Nephron (organoid): ENCODE measurements at regions not wholly inside any gene's neighbourhood (a gene's known extent, or its start where the extent isn't known, plus 50 kb on each side); places are given as distances from the start of the nearest gene placed in this dataset.
A peak's percentile ranks its signal among the peaks of the same experiment; 100 is the strongest.

Source experiments
- H3K27ac Mint-ChIP-seq, 3 experiments: 2 replicates each; pipeline ENCODE4 v1.8.0; 2020; ENCODE audit warnings: mixed read lengths in 3 of 3, mild to moderate bottlenecking in 2 of 3, moderate library complexity in 1 of 3
- H3K27me3 Mint-ChIP-seq: 2 replicates; pipeline ENCODE4 v1.8.0; 2021; ENCODE audit warnings: low read depth, mild to moderate bottlenecking, moderate library complexity, mixed read lengths
- H3K36me3 Mint-ChIP-seq: 2 replicates; pipeline ENCODE4 v1.8.0; 2020; ENCODE audit warnings: low read depth, mixed read lengths
- H3K4me1 Mint-ChIP-seq: 2 replicates; pipeline ENCODE4 v1.8.0; 2020; ENCODE audit warnings: mixed read lengths
- H3K4me3 Mint-ChIP-seq, 3 experiments: 2 replicates each; pipeline ENCODE4 v1.8.0; 2020; ENCODE audit warnings: mild to moderate bottlenecking in 3 of 3, mixed read lengths in 3 of 3, moderate library complexity in 2 of 3
- H3K9me3 Mint-ChIP-seq: 2 replicates; pipeline ENCODE4 v1.8.0; 2020; ENCODE audit warnings: mixed read lengths
- TF ChIP-seq, protein P1 (sequence below), 3 experiments: fragments of 200-600 bp; sonication (generic); IDR thresholded peaks; one replicate each; pipeline ENCODE4 v1.5.0; 2021; ENCODE audit warnings: antibody characterized with exemption in 3 of 3; ENCODE audit not compliant: unreplicated experiment in 3 of 3

DNA sequence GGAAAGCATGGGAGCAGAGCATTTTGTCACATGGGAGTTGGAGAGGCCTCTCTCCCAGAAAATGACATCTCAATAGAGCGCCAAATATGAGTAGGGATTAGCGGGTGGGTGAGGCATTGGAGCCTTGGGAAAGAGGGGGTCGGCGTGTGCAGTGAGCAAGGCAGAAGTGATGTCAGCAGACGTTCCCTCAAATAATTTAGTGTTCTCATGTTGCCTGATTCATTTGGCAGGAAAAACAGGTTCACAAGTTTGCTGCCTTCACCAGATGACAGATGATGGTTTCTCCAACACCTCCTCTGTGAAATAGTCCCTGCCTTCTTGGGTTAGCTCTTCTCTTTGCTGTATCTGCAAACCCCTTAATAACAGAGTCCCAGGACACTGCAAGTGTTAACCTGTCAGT lies 118.5 kb upstream of the ARHGAP20 start:
- no peaks in the 10 kb centered on the region for H3K27me3 Mint-ChIP-seq
- H3K36me3 Mint-ChIP-seq, result no peaks in the 10 kb centered on the region
- H3K4me1 Mint-ChIP-seq, result peaks cover 24% of the 10 kb centered on the region
- TF ChIP-seq, protein P1, sequence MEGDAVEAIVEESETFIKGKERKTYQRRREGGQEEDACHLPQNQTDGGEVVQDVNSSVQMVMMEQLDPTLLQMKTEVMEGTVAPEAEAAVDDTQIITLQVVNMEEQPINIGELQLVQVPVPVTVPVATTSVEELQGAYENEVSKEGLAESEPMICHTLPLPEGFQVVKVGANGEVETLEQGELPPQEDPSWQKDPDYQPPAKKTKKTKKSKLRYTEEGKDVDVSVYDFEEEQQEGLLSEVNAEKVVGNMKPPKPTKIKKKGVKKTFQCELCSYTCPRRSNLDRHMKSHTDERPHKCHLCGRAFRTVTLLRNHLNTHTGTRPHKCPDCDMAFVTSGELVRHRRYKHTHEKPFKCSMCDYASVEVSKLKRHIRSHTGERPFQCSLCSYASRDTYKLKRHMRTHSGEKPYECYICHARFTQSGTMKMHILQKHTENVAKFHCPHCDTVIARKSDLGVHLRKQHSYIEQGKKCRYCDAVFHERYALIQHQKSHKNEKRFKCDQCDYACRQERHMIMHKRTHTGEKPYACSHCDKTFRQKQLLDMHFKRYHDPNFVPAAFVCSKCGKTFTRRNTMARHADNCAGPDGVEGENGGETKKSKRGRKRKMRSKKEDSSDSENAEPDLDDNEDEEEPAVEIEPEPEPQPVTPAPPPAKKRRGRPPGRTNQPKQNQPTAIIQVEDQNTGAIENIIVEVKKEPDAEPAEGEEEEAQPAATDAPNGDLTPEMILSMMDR (IDR thresholded peaks at IDR 0.05; ENCODE audit: unreplicated experiment in 3 of 3), result no peak
- peak overlapping the region in 1 of 3 experiments; percentile 58 for H3K27ac Mint-ChIP-seq
- no peak overlapping the region for H3K4me3 Mint-ChIP-seq
- H3K9me3 Mint-ChIP-seq, result no peaks in the 10 kb centered on the region

DNA sequence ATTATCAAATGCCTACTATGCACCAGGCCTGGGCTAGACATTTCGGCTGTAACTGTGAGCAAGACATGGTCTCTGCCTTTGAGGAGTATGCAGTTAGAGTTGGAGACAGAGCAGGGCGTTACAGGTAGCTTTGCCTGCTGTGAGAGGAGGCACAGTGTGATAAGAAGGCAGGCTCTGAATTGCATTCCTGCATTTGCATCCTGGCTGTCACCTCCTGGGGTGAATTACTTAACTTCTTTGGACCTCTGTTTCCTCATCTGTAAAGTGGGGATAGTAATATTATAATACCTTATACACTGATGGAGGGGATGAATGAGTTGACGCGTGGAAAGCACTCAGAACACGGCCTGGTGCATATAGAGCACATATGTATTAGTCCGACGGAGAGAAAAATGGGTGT lies 118.1 kb upstream of the ARHGAP20 start:
- Mint-ChIP-seq H3K4me1 (peaks cover 24% of the 10 kb centered on the region), H3K4me3 (no peak overlapping the region), H3K36me3 (no peaks in the 10 kb centered on the region), H3K9me3 (no peaks in the 10 kb centered on the region), H3K27me3 (no peaks in the 10 kb centered on the region), H3K27ac (peak overlapping the region in 1 of 3 experiments; percentile 58)
- TF ChIP-seq, protein P1 (IDR thresholded peaks at IDR 0.05; ENCODE audit: unreplicated experiment in 3 of 3), result no peak

DNA sequence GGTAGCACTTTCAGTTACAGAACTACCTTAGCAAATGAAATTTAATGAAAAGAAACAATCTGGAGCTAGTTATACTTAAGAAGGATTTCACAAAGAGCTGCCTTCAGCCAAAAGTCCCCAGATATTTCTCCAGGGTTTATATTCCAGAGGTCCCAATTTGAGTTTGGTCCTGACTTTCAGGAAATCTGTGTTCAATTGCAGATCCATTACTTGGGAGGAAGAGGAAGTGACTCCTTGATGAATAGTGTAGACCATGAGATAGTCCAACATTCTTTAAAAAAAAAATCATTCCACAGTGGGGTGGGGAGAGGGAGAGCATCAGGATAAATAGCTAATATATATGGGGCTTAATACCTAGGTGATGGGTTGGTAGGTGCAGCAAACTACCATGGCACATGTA lies 117.6 kb upstream of the ARHGAP20 start:
- Mint-ChIP-seq H3K4me3 (no peak overlapping the region), H3K4me1 (peaks cover 24% of the 10 kb centered on the region), H3K27ac (no peak overlapping the region), H3K36me3 (no peaks in the 10 kb centered on the region), H3K9me3 (no peaks in the 10 kb centered on the region), H3K27me3 (no peaks in the 10 kb centered on the region)
- TF ChIP-seq, protein P1 (IDR thresholded peaks at IDR 0.05; ENCODE audit: unreplicated experiment in 3 of 3), result no peak

DNA sequence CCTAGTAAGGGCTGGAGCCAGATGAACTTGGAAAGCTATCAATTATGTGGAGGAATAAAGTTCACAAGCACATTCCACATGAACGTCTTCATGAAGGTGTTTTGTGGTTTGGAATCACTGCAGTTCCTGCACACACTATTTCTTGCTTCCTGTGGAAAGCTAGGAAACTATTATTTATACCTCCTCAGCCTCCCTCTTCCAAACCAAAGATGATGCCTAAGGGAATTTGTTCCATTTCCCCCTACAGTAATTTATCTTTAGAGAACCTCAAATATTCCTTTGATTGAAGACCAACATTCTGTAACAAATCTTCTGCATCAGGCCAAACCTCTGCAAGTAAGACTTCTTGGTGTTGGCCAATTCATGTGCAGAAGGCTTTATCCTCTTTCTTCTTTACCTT lies 115.8 kb upstream of the ARHGAP20 start:
- H3K9me3 Mint-ChIP-seq, result no peaks in the 10 kb centered on the region
- H3K27me3 Mint-ChIP-seq, result no peaks in the 10 kb centered on the region
- no peak overlapping the region for H3K27ac Mint-ChIP-seq
- TF ChIP-seq, protein P1 (IDR thresholded peaks at IDR 0.05; ENCODE audit: unreplicated experiment in 3 of 3), result no peak
- H3K36me3 Mint-ChIP-seq, result no peaks in the 10 kb centered on the region
- peaks cover 24% of the 10 kb centered on the region for H3K4me1 Mint-ChIP-seq
- H3K4me3 Mint-ChIP-seq, result no peak overlapping the region

DNA sequence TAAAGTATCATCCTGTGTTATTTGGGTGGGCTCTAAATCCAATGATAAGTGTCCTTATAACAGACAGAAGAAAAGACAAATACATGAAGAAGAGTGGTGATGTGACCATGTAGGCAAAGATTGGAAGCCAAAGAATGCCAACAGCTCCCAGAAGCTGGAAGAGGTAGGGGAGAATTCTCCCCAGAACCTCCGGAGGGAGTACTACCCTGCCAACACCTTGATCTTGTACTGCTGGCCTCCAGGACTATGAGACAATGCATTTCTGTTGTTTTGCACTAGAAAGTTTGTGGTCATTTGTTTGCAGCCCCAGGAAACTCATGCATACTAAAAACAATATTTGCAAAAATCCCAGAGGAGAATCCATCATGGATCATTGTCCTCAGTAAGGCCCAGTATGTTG lies 115.0 kb upstream of the ARHGAP20 start:
- Mint-ChIP-seq H3K27ac (no peak overlapping the region), H3K36me3 (no peaks in the 10 kb centered on the region), H3K9me3 (no peaks in the 10 kb centered on the region), H3K4me1 (peaks cover 24% of the 10 kb centered on the region), H3K27me3 (no peaks in the 10 kb centered on the region), H3K4me3 (no peak overlapping the region)
- TF ChIP-seq, protein P1 (IDR thresholded peaks at IDR 0.05; ENCODE audit: unreplicated experiment in 3 of 3), result no peak

DNA sequence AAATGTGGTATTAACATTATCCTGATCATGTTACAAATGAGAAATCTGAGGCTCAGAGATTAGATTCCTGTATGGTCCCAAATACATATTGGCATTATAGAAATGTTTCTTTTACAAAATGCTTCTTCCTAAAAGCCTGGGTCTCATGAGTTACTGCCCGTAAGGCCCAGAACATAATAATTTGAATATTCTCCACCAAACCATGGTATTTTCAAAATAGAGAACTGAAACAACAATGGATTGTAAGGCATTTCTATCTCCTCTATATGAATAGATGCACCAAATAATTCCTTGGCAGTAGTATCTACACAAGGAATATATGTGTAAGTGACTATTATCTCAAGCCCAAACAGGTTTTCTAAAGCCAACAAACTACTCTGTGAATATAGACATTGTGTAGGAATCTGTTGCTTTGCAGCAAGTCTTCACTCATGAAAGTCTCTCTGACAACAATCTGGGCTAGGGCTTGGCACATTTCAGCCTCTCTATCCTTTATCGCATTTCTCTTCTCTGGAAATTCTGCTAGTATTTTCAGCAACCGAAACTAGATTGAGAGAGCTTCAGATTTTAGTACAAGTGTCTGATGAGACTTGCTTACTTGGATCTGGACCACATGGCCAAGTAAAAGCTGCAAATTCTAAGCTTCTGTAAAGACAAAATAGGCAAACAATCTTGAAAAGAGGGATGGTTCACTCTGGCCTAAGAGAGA lies 112.8 kb upstream of the ARHGAP20 start:
- TF ChIP-seq, protein P1 (IDR thresholded peaks at IDR 0.05; ENCODE audit: unreplicated experiment in 3 of 3), result no peak
- Mint-ChIP-seq H3K4me1 (peaks cover 9% of the 10 kb centered on the region), H3K9me3 (no peaks in the 10 kb centered on the region), H3K27me3 (no peaks in the 10 kb centered on the region), H3K27ac (no peak overlapping the region), H3K4me3 (no peak overlapping the region), H3K36me3 (no peaks in the 10 kb centered on the region)
